Activated CD4-positive, alpha-beta T cell treated with anti-CD3 and anti-CD28 coated beads, Interleukin-2, amount 10 ng/mL, durations not matched to agents 24 days and 14 days (primary cell): ENCODE measurements at regions not wholly inside any gene's neighbourhood (a gene's known extent, or its start where the extent isn't known, plus 50 kb on each side); places are given as distances from the start of the nearest gene placed in this dataset.
"Not testable (repeated sequence)": the region's sequence is repeated elsewhere in the genome, so short reads cannot be mapped to it uniquely, and the experiment has no call there.

Source experiments
- DNase-seq: peaks from one replicate; pipeline ENCODE4 v3.0.0; 2022
- H3K27ac Mint-ChIP-seq: one replicate; pipeline ENCODE4 v1.8.0; 2022; ENCODE audit warnings: mild to moderate bottlenecking, mixed read lengths
- H3K27me3 Mint-ChIP-seq: one replicate; pipeline ENCODE4 v1.8.0; 2022; ENCODE audit warnings: mixed read lengths
- H3K36me3 Mint-ChIP-seq: one replicate; pipeline ENCODE4 v1.8.0; 2022; ENCODE audit warnings: low read depth, mild to moderate bottlenecking, mixed read lengths
- H3K4me1 Mint-ChIP-seq: one replicate; pipeline ENCODE4 v1.8.0; 2021; ENCODE audit warnings: mixed read lengths
- H3K4me3 Mint-ChIP-seq: one replicate; pipeline ENCODE4 v1.8.0; 2022; ENCODE audit warnings: mild to moderate bottlenecking, moderate library complexity, mixed read lengths
- H3K9me3 Mint-ChIP-seq: one replicate; pipeline ENCODE4 v1.8.0; 2021; ENCODE audit warnings: mixed read lengths
- intact Hi-C: fragments of 100-400 bp; cut with micrococcal nuclease; formaldehyde crosslinking; loops from one replicate; pipeline ENCODE4 v1.15.1; 2023

DNA sequence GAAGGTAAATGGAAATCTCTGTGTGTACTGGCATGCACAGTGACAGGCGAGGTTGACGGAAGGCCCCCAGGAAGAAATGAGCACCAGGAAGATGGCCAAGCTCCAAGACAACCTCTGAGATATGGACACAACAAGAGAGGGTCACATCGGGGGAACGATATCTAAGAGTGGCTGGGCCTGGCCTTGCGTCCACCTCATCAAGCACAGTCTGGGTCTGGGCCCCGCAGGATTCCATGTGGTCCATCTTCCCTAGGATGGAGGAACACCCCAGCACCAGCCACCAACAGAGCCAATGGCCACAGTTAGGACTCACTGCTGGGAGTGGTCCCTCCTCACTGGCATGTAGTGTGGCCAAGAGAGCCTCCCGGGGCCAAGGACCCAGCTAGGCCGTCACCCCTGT, 272.6 kb upstream of the AGTR2 start:
- H3K27me3 Mint-ChIP-seq = no peaks in the 10 kb centered on the region
- no peak for DNase-seq
- H3K36me3 Mint-ChIP-seq = no peaks in the 10 kb centered on the region
- no peaks in the 10 kb centered on the region for H3K4me1 Mint-ChIP-seq
- no peak overlapping the region for H3K27ac Mint-ChIP-seq
- H3K9me3 Mint-ChIP-seq = peaks cover 4% of the 10 kb centered on the region
- intact Hi-C loops = no loop called here
- no peak overlapping the region for H3K4me3 Mint-ChIP-seq

- no peaks in the 10 kb centered on the region for H3K27me3 Mint-ChIP-seq
- no peaks in the 10 kb centered on the region for H3K4me1 Mint-ChIP-seq
- no peak for DNase-seq
- peaks cover 4% of the 10 kb centered on the region for H3K9me3 Mint-ChIP-seq
- H3K27ac Mint-ChIP-seq = no peak overlapping the region
- H3K4me3 Mint-ChIP-seq = no peak overlapping the region
- intact Hi-C loops = no loop called here
- no peaks in the 10 kb centered on the region for H3K36me3 Mint-ChIP-seq
Measured at GRCh38 chrX:115898382-115899001, 272.1 kb upstream of the AGTR2 start.

- DNase-seq = no peak
- no peak overlapping the region for H3K4me3 Mint-ChIP-seq
- intact Hi-C loops = no loop called here
- H3K9me3 Mint-ChIP-seq = peaks cover 4% of the 10 kb centered on the region
- no peak overlapping the region for H3K27ac Mint-ChIP-seq
- H3K27me3 Mint-ChIP-seq = no peaks in the 10 kb centered on the region
- H3K36me3 Mint-ChIP-seq = no peaks in the 10 kb centered on the region
- no peaks in the 10 kb centered on the region for H3K4me1 Mint-ChIP-seq
Measured at GRCh38 chrX:115900425-115900824, 270.1 kb upstream of the AGTR2 start.

GRCh38 chrX:115901241-115901640, 269.3 kb upstream of the AGTR2 start:
- H3K9me3 Mint-ChIP-seq = peaks cover 4% of the 10 kb centered on the region
- H3K4me1 Mint-ChIP-seq = no peaks in the 10 kb centered on the region

GRCh38 chrX:115902995-115903394, 267.5 kb upstream of the AGTR2 start:
- no peaks in the 10 kb centered on the region for H3K9me3 Mint-ChIP-seq
- no peak overlapping the region for H3K27ac Mint-ChIP-seq
- no peaks in the 10 kb centered on the region for H3K27me3 Mint-ChIP-seq
- H3K4me3 Mint-ChIP-seq = no peak overlapping the region
- H3K36me3 Mint-ChIP-seq = no peaks in the 10 kb centered on the region
- intact Hi-C loops = no loop called here
- no peaks in the 10 kb centered on the region for H3K4me1 Mint-ChIP-seq
- no peak for DNase-seq

More at GRCh38 chrX:115901241-115901640, 269.3 kb upstream of the AGTR2 start:
- no peak for DNase-seq
- no peaks in the 10 kb centered on the region for H3K27me3 Mint-ChIP-seq
- H3K4me3 Mint-ChIP-seq = no peak overlapping the region
- H3K27ac Mint-ChIP-seq = no peak overlapping the region
- no peaks in the 10 kb centered on the region for H3K36me3 Mint-ChIP-seq
- intact Hi-C loops = no loop called here

DNA sequence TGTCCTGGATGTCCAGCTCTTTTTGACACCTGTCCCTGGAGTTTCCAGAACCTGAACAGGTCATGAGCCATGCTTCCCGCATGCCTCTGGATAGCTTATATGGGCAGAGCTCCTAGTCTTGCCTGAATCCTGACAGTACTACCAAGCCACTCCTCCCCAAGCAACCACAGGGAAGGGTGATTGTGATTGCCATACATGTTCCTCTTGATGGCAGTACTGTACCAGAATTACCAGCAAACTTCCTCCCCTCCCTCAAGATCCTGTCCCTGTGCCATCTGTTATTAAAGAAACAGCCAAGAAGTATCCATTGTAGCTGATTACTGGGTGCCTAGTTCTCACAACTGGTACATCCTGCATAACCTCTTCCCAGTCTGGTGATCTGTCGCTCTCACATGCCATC, 264.3 kb upstream of the AGTR2 start:
- Mint-ChIP-seq H3K4me1 (no peaks in the 10 kb centered on the region), H3K9me3 (no peaks in the 10 kb centered on the region), H3K27ac (no peak overlapping the region), H3K27me3 (no peaks in the 10 kb centered on the region), H3K36me3 (no peaks in the 10 kb centered on the region), H3K4me3 (no peak overlapping the region)
- DNase-seq = no peak
- intact Hi-C loops = no loop called here

GRCh38 chrX:115906881-115907280, 263.7 kb upstream of the AGTR2 start:
- H3K36me3 Mint-ChIP-seq = no peaks in the 10 kb centered on the region
- intact Hi-C loops = no loop called here
- no peaks in the 10 kb centered on the region for H3K4me1 Mint-ChIP-seq
- H3K27ac Mint-ChIP-seq = no peak overlapping the region
- H3K9me3 Mint-ChIP-seq = no peaks in the 10 kb centered on the region
- peak; percentile 7 for DNase-seq
- H3K27me3 Mint-ChIP-seq = no peaks in the 10 kb centered on the region
- H3K4me3 Mint-ChIP-seq = no peak overlapping the region

DNA sequence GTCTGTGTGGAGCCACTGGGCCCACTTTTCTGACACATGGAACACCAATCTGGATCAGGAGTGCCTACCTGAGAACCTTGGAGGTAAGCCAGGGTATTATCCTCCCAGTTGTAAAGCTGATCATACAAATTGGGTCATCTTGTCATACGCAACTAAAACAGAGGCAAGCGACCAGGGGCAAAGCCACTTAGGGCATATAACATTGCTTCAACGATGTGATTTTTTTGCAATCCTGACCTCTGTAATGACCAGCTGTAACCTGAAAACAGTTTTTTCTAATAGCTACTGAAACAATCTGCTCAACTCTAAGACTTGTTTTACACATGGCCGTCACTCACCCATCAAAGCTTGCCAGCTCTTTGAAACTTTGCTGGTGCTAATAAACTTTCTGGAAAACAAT, 261.5 kb upstream of the AGTR2 start:
- Mint-ChIP-seq H3K27me3 (no peaks in the 10 kb centered on the region), H3K4me3 (no peak overlapping the region), H3K4me1 (no peaks in the 10 kb centered on the region), H3K9me3 (no peaks in the 10 kb centered on the region), H3K36me3 (no peaks in the 10 kb centered on the region), H3K27ac (no peak overlapping the region)
- DNase-seq = no peak
- intact Hi-C loops = no loop called here

DNA sequence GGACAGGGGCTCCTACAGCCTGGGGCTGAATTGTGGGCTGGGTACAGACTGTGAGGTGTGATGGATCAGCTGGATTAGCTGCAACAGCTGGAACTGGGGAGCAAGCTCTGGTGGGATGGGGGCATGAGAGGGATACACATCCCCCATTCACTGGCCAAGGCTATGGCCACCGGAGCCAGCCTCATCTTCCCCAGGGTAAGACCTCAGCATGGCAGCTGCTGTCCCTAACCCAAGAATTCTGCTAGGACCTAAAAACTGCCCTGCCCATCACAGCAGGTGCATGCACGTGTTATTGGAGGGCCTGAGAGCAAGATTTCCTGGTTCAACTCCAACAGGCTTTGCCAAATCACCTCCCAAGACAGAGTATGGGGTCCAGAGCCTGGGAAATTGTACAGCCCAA, 258.6 kb upstream of the AGTR2 start:
- Mint-ChIP-seq H3K36me3 (no peaks in the 10 kb centered on the region), H3K27me3 (no peaks in the 10 kb centered on the region), H3K4me3 (no peak overlapping the region), H3K4me1 (no peaks in the 10 kb centered on the region), H3K27ac (no peak overlapping the region), H3K9me3 (no peaks in the 10 kb centered on the region)
- intact Hi-C loops = no loop called here
- DNase-seq = no peak

DNA sequence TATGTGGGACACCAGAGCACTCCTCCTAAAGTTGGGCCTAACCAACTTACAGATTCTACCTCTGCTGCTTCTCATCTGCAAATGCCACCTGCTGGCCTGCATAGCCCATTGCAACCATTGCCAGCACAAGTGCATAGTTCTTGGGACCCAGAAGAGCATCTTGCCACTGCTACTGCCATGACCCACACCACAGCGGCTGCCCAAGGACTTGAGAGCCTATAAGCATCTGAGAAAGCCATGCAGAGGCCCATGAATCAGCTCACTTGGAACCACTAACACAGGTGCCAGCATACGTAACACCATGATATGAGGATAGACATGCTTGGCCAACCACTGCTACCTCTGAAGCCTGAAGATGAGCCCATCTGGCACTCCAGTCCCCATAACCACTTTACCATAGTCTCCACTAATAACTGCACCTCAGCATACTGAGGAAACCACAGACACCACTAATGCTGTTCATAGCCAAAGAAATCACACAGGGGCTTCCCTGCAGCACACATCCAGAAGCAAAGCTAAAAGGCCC, 258.1 kb upstream of the AGTR2 start:
- Mint-ChIP-seq H3K4me1 (no peaks in the 10 kb centered on the region), H3K27ac (no peak overlapping the region), H3K36me3 (no peaks in the 10 kb centered on the region), H3K9me3 (no peaks in the 10 kb centered on the region), H3K4me3 (no peak overlapping the region), H3K27me3 (no peaks in the 10 kb centered on the region)
- no peak for DNase-seq
- intact Hi-C loops = no loop called here

- Mint-ChIP-seq H3K36me3 (no peaks in the 10 kb centered on the region), H3K9me3 (no peaks in the 10 kb centered on the region), H3K27me3 (no peaks in the 10 kb centered on the region), H3K4me1 (no peaks in the 10 kb centered on the region), H3K4me3 (no peak overlapping the region), H3K27ac (no peak overlapping the region)
- intact Hi-C loops = no loop called here
- DNase-seq = no peak
Measured at GRCh38 chrX:115913575-115913974, 257.0 kb upstream of the AGTR2 start.

DNA sequence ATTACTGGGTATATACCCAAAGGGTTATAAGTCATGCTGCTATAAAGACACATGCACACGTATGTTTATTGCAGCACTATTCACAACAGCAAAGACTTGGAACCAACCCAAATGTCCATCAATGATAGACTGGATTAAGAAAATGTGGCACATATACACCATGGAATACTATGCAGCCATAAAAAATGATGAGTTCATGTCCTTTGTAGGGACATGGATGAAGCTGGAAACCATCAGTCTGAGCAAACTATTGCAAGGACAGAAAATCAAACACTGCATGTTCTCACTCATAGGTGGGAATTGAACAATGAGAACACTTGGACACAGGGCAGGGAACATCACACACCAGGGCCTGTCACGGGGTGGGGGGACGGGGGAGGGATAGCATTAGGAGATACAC, 254.9 kb upstream of the AGTR2 start:
- not testable (repeated sequence) for H3K36me3 Mint-ChIP-seq, H3K4me1 Mint-ChIP-seq

GRCh38 chrX:115929480-115929879, 241.1 kb upstream of the AGTR2 start:
- Mint-ChIP-seq H3K36me3 (no peaks in the 10 kb centered on the region), H3K4me3 (no peak overlapping the region), H3K9me3 (no peaks in the 10 kb centered on the region), H3K27me3 (no peaks in the 10 kb centered on the region), H3K27ac (no peak overlapping the region), H3K4me1 (no peaks in the 10 kb centered on the region)
- intact Hi-C loops = no loop called here
- no peak for DNase-seq

More for the DNA sequence above, 254.9 kb upstream of the AGTR2 start:
- H3K27ac Mint-ChIP-seq, intact Hi-C loops, DNase-seq, H3K4me3 Mint-ChIP-seq, H3K9me3 Mint-ChIP-seq, H3K27me3 Mint-ChIP-seq: not testable (repeated sequence)

GRCh38 chrX:115936008-115936407, 234.5 kb upstream of the AGTR2 start:
- Mint-ChIP-seq H3K4me1 (no peaks in the 10 kb centered on the region), H3K4me3 (no peak overlapping the region), H3K9me3 (no peaks in the 10 kb centered on the region), H3K27me3 (no peaks in the 10 kb centered on the region), H3K36me3 (no peaks in the 10 kb centered on the region), H3K27ac (no peak overlapping the region)
- no peak for DNase-seq
- intact Hi-C loops = no loop called here

- Mint-ChIP-seq H3K9me3 (no peaks in the 10 kb centered on the region), H3K27me3 (no peaks in the 10 kb centered on the region), H3K36me3 (no peaks in the 10 kb centered on the region), H3K27ac (no peak overlapping the region), H3K4me1 (no peaks in the 10 kb centered on the region), H3K4me3 (no peak overlapping the region)
- DNase-seq = no peak
- intact Hi-C loops = no loop called here
Measured at GRCh38 chrX:115939070-115939469, 231.5 kb upstream of the AGTR2 start.
